Kidney tubule cell (primary cell): ENCODE measurements at regions not wholly inside any gene's neighbourhood (a gene's known extent, or its start where the extent isn't known, plus 50 kb on each side); places are given as distances from the start of the nearest gene placed in this dataset.
"Not testable (repeated sequence)": the region's sequence is repeated elsewhere in the genome, so short reads cannot be mapped to it uniquely, and the experiment has no call there.

Experiments
- DNase-seq: peaks from one replicate; pipeline ENCODE4 v3.0.0-alpha.2; 2018; ENCODE audit warnings: low spot score

DNA sequence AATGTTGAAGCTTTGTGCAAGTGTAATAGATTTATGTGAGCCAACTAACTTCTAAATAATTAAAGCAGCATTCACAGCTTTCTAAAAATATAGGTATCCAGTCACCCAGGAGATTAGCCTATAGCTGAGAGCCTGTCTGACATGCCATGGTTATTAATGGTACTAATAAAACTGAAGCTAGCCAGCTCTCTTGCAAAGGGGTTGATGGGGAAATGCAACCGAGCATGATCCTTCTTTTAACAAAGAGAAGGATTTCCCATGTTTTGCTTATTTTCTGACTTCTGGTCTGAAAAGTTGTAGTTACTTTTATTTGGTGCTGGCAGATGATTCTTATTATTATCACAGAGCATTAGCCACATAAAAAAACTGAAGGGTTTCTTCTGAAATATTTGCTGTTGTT lies 488.7 kb upstream of the CYLC2 start:
- no peak for DNase-seq

DNA sequence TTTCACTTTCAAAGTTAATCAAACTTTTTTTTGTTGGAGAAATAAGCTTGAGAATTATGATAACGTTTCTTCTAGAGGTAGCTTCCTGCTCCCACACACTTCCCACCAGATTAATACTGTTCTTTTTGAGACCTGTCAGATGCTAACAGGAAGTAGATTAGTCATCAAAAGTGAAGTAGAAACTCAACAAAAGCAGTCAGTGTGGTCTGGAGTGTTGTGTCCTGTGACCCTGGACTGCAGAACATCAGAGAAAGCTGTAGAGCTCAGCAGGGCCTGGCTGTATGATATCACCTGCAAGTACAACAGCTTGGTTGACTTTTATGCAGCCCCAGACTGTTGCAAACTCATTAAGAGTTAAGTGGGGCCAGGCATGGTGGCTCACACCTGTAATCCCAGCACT lies 495.7 kb upstream of the CYLC2 start:
- DNase-seq = peak; percentile 31

GRCh38 chr9:102497709-102498108 lies 497.4 kb upstream of the CYLC2 start:
- no peak for DNase-seq

DNA sequence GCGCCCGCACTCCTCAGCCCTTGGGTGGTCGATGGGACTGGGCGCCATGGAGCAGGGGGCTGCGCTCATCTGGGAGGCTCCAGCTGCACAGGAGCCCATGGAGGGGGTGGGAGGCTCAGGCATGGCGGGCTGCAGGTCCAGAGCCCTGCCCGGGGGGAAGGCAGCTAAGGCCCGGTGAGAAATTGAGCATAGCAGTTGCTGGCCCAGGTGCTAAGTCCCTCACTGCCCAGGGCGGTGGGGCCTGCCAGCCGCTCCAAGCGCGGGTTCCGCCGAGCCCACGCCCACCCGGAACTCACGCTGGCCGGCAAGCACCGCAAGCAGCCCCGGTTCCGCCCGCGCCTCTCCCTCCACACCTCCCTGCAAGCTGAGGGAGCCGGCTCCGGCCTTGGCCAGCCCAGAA lies 508.2 kb upstream of the CYLC2 start:
- not testable (repeated sequence) for DNase-seq

DNA sequence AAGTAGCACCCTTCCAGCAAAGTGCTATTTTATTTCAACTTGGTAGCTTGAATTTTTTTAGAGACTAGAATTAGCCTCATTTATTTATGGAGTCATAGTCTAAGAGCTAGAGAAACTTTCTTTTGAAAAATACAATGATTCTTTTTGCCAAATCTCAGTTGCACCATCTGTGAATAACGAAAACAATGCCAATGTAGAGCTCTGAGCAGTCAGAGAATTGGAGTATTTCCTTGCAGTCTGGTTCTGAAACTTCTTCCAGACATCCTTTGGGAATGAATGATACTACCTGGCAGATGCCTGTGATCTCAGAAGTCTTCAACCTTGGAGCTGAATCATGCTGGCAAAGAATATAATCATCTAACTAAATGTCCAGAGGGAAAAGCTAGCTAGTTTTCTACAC lies 511.5 kb upstream of the CYLC2 start:
- no peak for DNase-seq

- no peak for DNase-seq
Measured at GRCh38 chr9:102482776-102483175, 512.4 kb upstream of the CYLC2 start.

DNA sequence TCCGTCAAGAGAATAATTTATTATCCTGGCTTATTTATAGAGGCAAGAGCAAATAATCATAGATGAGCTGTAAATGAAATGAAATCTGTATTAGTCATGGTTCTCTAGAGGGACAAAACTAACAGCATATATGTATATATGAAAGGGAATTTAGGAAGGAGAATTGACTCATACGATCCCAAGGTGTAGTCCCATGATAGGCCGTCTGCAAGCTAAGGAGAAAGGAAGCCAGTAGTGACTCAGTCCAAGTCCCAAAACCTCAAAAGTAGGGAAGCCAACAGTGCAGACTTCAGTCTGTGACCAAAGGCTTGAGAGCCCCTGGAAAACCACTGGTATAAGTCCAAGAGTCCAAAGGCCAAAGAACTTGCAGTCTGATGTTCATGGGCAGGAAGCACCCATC lies 515.9 kb upstream of the CYLC2 start:
- peak; percentile 6 for DNase-seq

- DNase-seq = no peak
Measured at GRCh38 chr9:102474357-102474756, 520.8 kb upstream of the CYLC2 start.

- DNase-seq = not testable (repeated sequence)
Measured at GRCh38 chr9:102469430-102469829, 525.7 kb upstream of the CYLC2 start.

DNA sequence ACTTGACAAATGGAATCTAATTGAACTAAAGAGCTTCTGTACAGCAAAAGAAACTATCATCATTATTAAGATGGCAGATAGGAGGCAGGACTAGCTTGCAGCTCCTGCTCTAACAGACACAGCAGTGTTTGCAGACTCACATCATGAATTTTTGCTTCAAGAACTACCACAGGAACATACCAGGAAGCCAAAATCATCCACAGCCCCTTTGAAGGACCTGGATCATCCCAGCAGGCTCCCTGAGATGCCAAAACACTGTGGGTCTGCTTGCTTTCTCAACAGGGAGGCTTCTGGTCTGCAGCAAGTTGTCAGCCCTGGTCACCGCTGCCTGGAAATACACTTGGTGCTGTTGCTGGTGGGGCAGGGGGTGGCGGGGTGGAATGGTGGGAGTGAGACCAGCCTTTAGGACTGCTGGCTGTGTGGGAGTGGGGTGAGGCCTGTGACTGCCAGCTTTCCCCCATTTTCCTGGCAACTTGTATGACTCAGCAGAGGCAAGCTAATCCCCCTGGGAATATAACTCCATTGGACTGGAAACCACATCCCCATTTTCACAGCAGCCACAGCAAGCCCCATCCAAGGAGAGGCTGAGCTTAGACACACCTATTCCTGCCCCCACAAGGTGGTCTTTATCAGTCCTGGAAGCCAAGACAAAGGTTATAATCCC lies 533.8 kb upstream of the CYLC2 start:
- DNase-seq = no peak

DNA sequence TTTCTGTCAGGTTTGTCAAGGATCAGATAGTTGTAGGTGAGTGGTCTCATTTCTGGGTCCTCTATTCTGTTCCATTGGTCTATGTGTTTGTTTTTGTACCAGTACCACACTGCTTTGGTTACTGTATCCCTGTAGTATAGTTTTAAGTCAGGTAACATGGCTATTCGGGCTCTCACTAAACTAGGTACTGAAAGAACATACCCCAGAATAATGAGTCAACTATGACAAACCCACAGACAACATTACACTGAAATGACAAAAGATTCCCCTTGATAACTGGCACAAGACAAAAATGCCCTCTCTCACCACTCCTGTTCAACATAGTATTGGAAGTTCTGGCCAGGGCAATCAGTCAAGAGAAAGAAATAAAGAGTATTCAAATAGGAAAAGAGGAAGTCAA lies 535.3 kb upstream of the CYLC2 start:
- DNase-seq = no peak

DNA sequence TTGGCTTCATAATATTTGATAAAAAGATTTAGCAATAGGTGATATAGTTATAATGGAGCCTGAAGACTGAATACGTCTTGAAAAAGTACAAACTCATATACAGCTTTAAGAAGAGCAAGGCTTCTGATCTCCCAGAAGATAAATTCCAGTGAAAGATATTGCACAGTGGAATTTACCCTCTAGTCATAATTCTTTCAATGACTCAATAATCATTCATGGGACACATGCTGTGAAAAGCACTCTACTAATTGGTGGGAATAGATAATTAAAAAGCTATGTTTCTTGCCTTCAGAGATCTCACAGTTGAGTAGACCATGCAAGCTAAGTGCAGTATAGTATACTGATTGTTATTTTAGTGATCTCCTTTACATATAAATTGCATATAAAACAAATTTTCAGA lies 538.6 kb upstream of the CYLC2 start:
- DNase-seq = no peak

DNA sequence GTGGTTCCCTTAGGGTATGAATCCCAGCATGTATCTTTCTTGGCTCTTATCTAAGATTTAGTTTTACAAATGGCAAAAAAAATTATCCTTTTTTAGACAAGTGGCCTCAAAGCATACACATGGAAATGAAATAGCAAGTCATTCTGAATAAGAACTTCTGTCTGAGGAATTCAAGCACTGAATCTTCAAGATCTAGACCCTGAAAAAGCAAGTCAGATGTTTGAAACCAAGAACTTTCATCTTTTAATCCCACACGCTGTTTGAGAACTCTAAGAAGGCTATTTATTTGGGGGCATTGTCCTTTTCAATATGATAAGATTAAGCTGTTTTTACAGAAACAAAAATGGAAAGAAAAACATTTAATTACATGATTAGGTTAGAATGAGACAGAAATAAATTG lies 549.2 kb upstream of the CYLC2 start:
- DNase-seq = no peak

GRCh38 chr9:102445181-102445747 lies 549.9 kb upstream of the CYLC2 start:
- no peak for DNase-seq

DNA sequence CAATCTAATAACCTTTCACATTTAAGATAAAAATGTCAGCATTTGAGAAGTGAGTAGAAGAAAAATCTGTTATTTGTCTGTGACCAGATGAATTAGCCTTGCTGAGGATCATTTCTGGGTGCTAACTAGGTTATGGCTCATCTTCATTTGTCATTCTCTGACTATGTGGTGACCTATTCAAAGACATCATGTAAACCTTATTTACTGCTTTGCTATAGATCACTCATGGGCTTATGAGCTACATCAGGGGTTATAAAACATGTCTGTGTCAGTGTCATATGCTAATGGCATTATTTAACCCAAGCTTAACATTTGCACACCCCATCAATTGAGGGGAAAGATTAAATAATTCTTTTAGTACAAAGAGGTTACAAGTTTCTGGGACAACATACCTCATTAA lies 555.5 kb upstream of the CYLC2 start:
- DNase-seq = no peak

DNA sequence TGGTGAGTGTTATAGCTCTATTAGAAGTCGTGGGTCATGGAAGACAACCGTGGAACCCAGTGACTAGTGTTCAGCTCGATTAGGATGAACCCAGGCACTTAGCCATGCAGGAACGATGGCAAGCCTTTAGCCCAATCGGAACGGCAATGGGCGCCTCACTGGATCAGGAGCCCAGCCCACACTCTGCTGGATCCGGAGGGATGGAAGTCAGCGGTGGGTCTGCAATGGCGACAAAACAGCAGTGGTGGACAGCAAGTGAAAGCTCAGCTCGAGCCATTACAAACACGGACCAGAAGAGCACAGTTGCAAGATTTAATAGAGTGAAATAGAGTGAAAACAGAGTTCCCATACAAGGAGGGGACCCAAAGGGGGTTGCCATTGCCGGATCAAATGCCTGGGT lies 558.5 kb upstream of the CYLC2 start:
- not testable (repeated sequence) for DNase-seq

- no peak for DNase-seq
Measured at GRCh38 chr9:102435427-102435826, 559.7 kb upstream of the CYLC2 start.

- no peak for DNase-seq
Measured at GRCh38 chr9:102434545-102434944, 560.6 kb upstream of the CYLC2 start.

DNA sequence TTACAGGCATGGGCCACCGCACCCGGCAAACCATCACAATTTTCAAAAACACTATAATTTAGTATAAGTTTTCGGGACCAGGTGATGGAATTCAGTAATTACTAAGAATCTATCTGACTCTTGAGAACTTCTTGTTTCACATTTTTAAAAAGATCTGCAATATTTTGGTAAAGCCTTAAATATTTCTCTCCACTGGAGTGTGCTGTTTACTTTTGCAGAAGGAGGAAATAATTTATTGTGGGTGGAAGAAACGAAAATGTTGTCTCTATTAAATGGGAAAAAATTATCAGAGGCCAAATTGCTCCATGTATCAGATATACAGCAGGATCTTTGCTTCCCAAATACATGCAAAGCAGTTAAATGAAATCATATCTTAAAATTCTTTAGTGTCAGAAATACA lies 566.8 kb upstream of the CYLC2 start:
- DNase-seq = no peak

DNA sequence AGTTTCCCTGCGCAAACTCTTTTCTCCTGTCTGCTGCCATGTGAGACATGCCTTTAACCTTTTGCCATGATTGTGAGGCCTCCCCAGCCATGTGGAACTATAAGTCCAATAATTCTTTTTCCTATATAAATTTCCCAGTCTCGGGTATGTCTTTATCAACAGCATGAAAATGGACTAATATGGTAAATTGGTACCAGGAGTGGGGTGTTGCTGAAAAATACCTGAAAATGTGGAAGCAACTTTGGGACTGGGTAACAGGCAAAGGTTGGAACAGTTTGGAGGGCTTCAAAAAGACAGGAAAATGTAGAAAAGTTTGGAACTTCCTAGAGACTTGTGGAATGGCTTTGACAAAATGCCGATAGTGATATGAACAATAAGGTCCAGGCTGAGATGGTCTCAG lies 578.9 kb upstream of the CYLC2 start:
- not testable (repeated sequence) for DNase-seq

GRCh38 chr9:102405218-102405867 lies 589.8 kb upstream of the CYLC2 start:
- no peak for DNase-seq

- DNase-seq = no peak
Measured at GRCh38 chr9:102403514-102403913, 591.6 kb upstream of the CYLC2 start.

- DNase-seq = no peak
Measured at GRCh38 chr9:102398205-102398604, 596.9 kb upstream of the CYLC2 start.

DNA sequence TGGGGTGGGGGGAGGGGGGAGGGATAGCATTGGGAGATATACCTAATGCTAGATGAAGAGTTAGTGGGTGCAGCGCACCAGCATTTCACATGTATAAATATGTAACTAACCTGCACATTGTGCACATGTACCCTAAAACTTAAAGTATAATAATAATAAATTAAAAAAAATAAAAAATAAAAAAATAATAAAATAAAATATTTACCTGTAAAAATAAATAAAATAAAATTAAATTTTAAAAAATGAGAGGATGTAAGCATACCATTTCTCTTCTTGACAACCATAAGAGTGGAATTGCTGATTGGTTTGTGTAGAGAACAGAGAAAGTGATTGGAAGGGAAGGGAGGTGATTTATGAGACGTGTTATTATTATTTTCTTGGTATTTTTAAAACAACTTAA lies 609.5 kb upstream of the CYLC2 start:
- DNase-seq = not testable (repeated sequence)
